H1 (cell line): ENCODE measurements at regions not wholly inside any gene's neighbourhood (a gene's known extent, or its start where the extent isn't known, plus 50 kb on each side); places are given as distances from the start of the nearest gene placed in this dataset.

Experiments used
- BRCA1 ChIP-seq: IDR thresholded peaks from 2 replicates; pipeline ENCODE4 v1.6.1; 2012; ENCODE audit warnings: low read depth, low read length, improper control_type of control experiment
- CEBPB ChIP-seq: IDR thresholded peaks from 2 replicates; pipeline ENCODE4 v1.6.1; 2012; ENCODE audit warnings: low read depth, low read length
- EP300 ChIP-seq, 2 experiments: IDR thresholded peaks; 1 replicate in 1 of 2; 2 replicates in 1 of 2; pipeline ENCODE4 v1.6.1; 2011 to 2012; ENCODE audit warnings: low read depth in 2 of 2, low read length in 2 of 2, mild to moderate bottlenecking in 2 of 2, borderline replicate concordance in 1 of 2, inconsistent platforms in 1 of 2, moderate library complexity in 1 of 2
- JUND ChIP-seq: IDR thresholded peaks from 2 replicates; pipeline ENCODE4 v1.6.1; 2011; ENCODE audit warnings: mild to moderate bottlenecking, improper control_type of control experiment, low read length
- NANOG ChIP-seq: IDR thresholded peaks from 2 replicates; pipeline ENCODE4 v1.6.1; 2011; ENCODE audit warnings: low read length, low read depth, mild to moderate bottlenecking, inconsistent platforms; ENCODE audit not compliant: insufficient read depth, poor library complexity, severe bottlenecking
- POU5F1 ChIP-seq: IDR thresholded peaks from 2 replicates; pipeline ENCODE4 v1.6.1; 2011; ENCODE audit warnings: low read depth, mild to moderate bottlenecking, low read length, moderate library complexity
- YY1 ChIP-seq: IDR thresholded peaks from 2 replicates; pipeline ENCODE4 v1.6.1; 2011; ENCODE audit warnings: low read depth, mild to moderate bottlenecking, low read length

DNA sequence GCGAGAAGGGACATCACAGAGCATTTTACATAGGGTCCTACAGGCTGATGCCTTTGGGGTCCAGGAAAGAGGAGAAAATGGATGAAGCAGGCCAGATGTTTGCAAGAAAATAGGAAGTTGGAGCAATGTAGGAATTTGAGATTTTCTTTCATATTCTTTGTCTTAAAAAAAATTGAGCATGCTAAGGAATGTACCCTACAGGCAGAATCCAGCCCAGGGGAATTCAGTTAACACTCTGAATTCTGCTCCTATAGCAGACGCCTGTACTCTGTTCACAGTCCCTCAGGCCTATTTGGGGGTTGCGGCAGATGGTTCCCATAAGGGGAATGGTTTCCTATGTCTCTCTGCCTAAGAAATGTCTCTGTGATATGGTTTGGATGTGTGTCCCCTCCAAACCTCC is 393.7 kb upstream of the C16orf82 start (continued):
- TF ChIP-seq BRCA1: no peak
- TF ChIP-seq NANOG: no peak
- no peak for TF ChIP-seq JUND
- no peak for TF ChIP-seq YY1
- no peak for TF ChIP-seq EP300 (IDR thresholded peaks at IDR 0.05; ENCODE audit: borderline replicate concordance in 1 of 2, low read depth in 2 of 2, low read length in 2 of 2)
- no peak for TF ChIP-seq POU5F1
- TF ChIP-seq CEBPB: no peak
